Fibroblast of mammary gland (primary cell): ENCODE measurements at regions not wholly inside any gene's neighbourhood (a gene's known extent, or its start where the extent isn't known, plus 50 kb on each side); places are given as distances from the start of the nearest gene placed in this dataset.
"Not testable (repeated sequence)": the region's sequence is repeated elsewhere in the genome, so short reads cannot be mapped to it uniquely, and the experiment has no call there.

Source experiments
- DNase-seq: peaks from one replicate; pipeline ENCODE4 v3.0.0-alpha.2; 2010; ENCODE audit warnings: low read depth
- H3K4me3 ChIP-seq: 2 replicates; pipeline ENCODE4 v1.5.1; 2011; ENCODE audit warnings: low read depth, mild to moderate bottlenecking, low read length, moderate library complexity; ENCODE audit not compliant: control insufficient read depth
- TF ChIP-seq, protein P1 (sequence below): conservative IDR thresholded peaks from 2 replicates; pipeline ENCODE4 v1.5.1; 2011; ENCODE audit warnings: low read depth, low read length, inconsistent platforms; ENCODE audit not compliant: control insufficient read depth, insufficient read depth

DNA sequence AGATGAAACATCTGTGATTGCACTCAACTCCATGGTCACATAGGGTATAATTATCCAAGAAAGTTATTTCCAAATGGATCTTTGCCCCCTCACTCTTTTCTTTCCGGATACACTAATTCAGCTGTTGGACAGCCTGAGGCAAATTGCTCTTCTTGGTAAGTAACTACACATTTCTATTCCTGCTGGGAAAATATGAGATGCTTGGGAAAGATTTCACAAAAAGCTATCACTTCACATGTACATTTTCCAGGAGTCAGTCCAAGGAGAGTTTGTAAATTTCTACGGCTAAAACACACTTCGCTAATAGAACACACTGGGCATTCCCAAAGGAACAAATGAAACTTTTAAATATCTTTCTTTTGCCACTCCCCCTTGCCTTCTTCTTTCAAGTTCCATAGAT, 123.0 kb upstream of the GRIA1 start:
- TF ChIP-seq, protein P1, sequence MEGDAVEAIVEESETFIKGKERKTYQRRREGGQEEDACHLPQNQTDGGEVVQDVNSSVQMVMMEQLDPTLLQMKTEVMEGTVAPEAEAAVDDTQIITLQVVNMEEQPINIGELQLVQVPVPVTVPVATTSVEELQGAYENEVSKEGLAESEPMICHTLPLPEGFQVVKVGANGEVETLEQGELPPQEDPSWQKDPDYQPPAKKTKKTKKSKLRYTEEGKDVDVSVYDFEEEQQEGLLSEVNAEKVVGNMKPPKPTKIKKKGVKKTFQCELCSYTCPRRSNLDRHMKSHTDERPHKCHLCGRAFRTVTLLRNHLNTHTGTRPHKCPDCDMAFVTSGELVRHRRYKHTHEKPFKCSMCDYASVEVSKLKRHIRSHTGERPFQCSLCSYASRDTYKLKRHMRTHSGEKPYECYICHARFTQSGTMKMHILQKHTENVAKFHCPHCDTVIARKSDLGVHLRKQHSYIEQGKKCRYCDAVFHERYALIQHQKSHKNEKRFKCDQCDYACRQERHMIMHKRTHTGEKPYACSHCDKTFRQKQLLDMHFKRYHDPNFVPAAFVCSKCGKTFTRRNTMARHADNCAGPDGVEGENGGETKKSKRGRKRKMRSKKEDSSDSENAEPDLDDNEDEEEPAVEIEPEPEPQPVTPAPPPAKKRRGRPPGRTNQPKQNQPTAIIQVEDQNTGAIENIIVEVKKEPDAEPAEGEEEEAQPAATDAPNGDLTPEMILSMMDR = no peak
- no peak overlapping the region for H3K4me3 ChIP-seq
- DNase-seq = no peak

DNA sequence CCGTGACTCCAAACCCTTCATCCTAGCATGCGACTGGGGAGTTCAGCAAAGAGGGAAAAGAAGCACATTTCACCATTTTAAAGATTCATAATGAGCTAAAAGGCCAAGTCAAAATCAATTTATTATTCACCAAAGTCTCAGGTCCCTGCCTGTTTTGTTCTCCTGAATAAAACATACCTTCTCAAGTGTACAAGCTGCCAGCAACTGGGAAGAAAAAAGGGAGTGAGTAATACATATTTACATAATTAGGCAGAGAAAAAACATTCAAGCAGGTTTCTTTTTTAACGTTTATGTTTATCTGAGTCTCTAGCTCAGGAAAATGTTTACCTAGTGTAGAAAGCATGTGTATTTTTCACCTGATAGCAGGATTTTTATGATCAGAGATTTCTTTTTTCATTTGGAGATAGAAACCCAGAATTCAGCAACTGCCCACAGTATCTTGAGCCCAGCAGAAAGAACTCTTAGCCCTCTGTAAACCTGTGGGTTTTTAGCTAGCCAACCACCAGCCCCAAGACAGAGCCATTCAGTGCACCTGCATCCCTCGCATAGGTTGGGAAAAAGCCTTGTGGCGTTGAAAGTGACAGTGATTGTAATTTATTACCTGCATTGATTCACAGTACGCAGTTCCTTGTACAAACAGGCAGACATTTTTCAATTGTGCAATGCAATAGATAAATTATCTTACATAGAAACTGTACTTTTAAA, 117.9 kb upstream of the GRIA1 start:
- TF ChIP-seq, protein P1 = no peak
- H3K4me3 ChIP-seq = no peak overlapping the region
- no peak for DNase-seq

DNA sequence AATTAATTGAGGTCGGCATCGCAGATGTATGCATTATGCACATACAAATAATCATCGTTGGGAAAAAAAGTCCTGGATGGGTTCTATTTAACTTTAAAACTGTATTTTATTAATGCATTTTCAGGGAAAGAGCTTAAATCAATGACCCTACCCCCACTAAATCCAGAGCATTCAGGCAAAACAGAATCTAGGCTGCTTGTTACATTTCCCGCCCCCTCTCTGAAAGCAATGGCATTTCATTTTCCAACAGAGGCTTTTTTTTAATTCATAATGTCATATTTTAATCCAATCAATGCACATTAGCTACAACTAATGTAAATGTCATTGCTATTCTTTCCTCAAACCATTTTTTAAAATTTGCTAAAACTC, 117.4 kb upstream of the GRIA1 start:
- DNase-seq = no peak
- TF ChIP-seq, protein P1 = no peak
- H3K4me3 ChIP-seq = no peak overlapping the region

DNA sequence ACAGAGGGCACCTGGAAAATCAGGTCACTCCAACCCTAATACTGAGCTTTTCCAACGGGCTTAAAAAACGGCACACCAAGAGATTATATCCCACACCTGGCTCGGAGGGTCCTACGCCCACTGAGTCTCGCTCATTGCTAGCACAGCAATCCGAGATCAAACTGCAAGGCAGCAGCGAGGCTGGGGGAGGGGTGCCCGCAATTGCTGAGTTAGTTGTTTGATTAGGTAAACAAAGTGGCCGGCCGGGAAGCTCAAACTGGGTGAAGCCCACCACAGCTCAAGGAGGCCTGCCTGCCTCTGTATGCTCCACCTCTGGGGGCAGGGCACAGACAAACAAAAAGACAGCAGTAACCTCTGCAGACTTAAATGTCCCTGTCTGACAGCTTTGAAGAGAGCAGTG, 108.8 kb upstream of the GRIA1 start:
- DNase-seq, H3K4me3 ChIP-seq: not testable (repeated sequence)

DNA sequence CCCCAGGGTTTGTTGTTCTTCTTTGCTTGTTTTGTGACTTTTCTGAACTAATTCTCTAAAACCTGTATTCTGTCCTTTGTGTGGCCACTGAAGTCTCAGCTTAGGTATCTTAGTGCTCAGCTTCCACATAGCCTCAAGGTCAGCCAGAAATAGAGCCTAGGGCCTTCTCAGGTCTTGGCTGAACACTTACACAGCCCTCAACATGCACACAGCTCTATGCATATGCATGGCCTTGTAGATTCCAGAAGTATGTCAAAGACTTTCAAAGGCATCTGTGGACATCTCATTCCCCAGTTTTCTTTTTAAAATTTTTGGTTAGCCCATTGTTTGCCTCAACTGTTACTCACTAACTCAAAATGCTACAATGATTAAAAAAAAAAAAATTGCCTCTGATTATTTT, 99.9 kb upstream of the GRIA1 start:
- no peak for DNase-seq
- TF ChIP-seq, protein P1 = no peak
- no peak overlapping the region for H3K4me3 ChIP-seq

DNA sequence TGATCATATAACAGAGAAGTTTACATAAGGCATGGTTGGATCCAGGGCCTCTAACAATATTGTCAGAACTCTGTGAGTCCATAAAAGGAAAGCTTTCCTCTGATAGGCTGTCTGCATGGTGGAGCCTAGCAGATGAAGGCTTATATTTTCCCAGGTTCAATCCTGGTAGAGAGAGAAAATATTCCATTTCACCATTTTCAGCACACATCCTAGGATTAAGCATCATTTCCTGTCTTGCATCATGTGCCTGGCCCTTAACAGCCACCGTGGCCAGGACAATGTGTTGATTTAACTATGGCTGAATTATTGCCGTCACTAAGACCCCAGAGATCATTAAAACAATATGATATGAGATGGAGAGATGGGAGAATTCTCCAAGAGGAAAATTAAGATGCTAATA, 90.9 kb upstream of the GRIA1 start:
- no peak overlapping the region for H3K4me3 ChIP-seq
- TF ChIP-seq, protein P1 = no peak
- DNase-seq = peak; percentile 1

DNA sequence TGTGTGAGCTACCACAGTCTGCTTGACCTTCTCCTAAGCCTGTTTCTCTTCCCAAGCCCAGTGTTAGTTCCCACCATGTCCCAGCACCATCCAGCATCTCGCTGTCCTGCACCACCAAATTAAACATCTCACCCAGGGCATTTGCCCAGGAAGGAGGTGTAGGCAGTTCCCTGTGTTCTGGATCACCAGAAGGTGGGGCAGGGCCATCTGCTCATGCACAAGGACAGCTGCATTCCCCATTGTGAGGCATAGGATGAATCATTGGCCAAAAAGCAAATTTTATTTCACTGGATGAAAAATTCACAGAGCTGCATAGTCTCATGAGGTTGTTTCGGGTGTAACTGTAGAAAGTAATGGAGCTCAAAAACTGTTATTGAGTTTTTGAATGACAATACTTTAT, 89.5 kb upstream of the GRIA1 start:
- TF ChIP-seq, protein P1 = no peak
- H3K4me3 ChIP-seq = no peak overlapping the region
- DNase-seq = peak; percentile 35
